ENCODE measurements at regions not wholly inside any gene's neighbourhood (a gene's known extent, or its start where the extent isn't known, plus 50 kb on each side); places are given as distances from the start of the nearest gene placed in this dataset.
"Not testable (repeated sequence)": the region's sequence is repeated elsewhere in the genome, so short reads cannot be mapped to it uniquely, and the experiment has no call there.

DNA sequence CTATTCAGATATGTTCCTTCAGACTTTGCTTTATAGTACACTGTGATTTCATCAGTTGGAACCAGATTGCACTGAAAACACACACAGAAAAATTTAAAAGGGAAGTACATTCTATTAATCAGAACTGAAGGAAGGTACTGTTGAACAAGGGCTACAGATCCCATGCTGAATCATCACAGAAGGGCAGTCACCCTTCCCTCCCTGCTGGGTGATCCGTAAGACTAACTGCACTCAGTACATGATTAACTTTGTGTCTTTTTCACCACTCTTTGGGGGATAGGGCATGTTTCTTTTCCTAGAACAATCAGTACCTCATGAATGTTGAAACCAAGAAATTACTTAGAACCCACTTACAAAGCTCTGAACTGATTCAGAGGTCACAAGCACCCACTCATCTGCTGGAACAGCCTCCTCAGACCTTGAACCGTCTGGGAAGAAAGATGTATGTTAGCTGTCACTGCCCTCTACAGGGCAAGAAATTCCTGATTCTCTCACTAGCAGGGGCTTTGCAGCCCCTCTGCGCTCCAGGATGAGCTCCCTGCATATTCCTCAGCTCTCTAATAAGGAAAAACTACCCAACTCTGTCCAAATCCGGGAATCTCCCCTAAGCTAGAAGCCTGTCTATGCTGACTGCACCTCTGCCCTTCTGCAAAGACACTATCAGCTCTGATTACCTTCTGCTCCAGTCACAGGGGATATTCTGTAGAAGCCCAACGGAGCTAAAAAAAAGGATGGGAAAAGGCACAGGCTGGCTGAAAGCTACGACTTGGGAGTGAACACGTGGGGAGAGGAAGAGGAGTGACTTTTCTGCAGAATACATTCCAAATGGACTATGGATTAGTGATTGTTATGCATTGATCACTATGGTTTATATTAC, 51.0 kb downstream of the IARS1 start:
- DNase-seq (ENCODE audit: insufficient read length, low spot score) (no peak), FAIRE-seq (no peak)

- no peak for DNase-seq (ENCODE audit: insufficient read length, low spot score)
- FAIRE-seq, result no peak
Observed at GRCh38 chr9:92236915-92237314, 56.6 kb downstream of the IARS1 start.

DNA sequence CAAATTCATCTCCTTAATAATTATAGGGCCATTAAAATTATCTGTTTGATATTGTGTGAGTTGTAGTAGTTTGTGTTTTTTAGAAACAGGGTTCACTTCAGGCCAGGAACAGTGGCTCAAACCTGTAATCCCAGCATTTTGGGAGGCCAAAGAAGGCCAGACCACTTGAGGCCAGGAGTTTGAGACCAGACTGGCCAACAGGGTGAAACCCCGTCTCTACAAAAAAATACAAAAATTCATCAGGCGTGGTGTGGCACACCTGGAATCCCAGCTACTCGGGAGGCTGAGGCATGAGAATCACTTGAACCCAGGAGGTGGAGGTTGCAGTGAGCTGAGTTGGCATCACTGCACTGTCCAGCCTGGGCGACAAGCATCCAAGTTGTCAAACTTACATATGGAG, 57.0 kb downstream of the IARS1 start:
- no peak for FAIRE-seq
- no peak for DNase-seq (ENCODE audit: insufficient read length, low spot score)

DNA sequence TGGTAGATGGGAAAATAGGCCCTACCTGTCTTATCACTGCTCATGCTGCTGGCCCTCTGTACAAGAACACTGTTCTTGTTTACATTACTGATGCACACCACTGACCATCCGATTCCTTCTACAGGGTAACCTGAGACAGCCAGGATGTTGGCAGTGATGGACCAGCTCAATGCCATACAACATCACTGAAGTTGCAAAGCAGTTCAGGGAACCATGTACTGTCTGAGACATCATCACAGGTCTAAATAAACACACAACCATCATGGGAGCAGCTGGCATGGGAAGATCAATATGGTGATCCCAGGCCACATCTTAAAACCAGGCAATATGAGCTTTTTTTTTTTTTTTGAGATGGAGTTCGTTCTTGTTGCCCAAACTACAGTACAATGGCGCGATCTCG, 59.0 kb downstream of the IARS1 start:
- DNase-seq (ENCODE audit: insufficient read length, low spot score) (no peak), FAIRE-seq (no peak)

DNA sequence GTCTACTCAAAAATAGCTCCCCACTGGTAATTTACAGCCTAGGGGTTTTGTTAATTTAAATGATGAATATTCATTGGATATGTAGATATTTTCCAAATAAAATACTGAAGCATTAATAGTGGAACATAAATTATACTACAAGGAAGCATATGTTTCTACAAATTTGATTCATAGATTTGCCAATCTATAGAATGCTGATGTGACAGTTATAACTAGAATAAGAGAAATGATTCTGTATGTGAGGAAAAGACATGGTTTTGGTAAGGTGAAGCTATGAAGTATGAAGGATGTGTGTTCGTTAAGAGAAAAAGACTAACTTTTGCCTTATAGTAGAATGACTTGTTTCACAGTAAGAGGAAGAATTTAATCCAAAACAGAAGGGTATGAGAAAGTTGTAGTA, 61.3 kb downstream of the IARS1 start:
- FAIRE-seq, result no peak
- no peak for DNase-seq (ENCODE audit: insufficient read length, low spot score)

- DNase-seq (ENCODE audit: insufficient read length, low spot score) (no peak), FAIRE-seq (no peak)
Observed at GRCh38 chr9:92228628-92229027, 64.9 kb downstream of the IARS1 start.

GRCh38 chr9:92224177-92224576, 69.3 kb downstream of the IARS1 start:
- DNase-seq (ENCODE audit: insufficient read length, low spot score) (no peak), FAIRE-seq (no peak)

- no peak for FAIRE-seq
- no peak for DNase-seq (ENCODE audit: insufficient read length, low spot score)
Observed at GRCh38 chr9:92223758-92224157, 69.7 kb downstream of the IARS1 start.

- DNase-seq (ENCODE audit: insufficient read length, low spot score) (no peak), FAIRE-seq (no peak)
Observed at GRCh38 chr9:92208693-92209524, 84.6 kb downstream of the IARS1 start.

DNA sequence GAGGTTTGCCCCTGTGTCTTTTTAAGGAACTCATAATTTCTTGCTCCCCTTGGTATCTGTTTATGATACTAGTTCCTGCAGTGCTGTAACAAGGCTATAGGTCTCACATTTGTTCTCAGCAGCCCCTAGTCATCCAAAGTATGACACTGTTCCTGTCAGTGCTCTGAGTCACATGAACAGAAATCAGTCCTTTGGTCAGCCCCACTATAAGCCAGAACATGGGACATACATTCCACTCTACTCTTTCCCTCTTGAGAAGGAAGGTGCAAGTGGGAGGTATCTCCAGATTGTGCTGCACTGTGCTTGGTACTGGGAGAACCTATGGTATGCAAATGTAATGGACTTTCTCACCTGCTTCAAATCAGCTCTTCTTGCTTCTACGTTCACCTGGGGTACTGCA, 87.0 kb downstream of the IARS1 start:
- DNase-seq (ENCODE audit: insufficient read length, low spot score) (no peak), FAIRE-seq (no peak)

- DNase-seq (ENCODE audit: insufficient read length, low spot score); FAIRE-seq: not testable (repeated sequence)
Observed at GRCh38 chr9:92203887-92204286, 88.7 kb upstream of the SPTLC1 start.

DNA sequence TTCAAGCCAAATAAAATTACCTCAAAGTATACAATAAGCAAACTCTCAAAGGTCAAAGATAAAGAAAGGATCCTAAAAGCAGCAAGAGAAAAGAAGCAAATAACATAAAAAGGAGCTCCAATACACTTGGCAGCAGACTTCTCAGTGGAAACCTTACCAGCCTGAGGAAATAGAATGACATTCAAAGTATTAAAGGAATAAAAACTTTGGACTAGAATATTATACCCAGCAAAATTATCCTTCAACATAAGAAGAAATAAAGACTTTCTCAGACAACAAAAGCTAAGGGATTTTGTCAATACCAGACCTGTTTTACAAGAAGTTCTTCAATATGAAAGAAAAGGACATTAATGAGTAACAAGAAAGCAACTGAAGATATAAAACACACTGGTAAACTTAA, 83.0 kb upstream of the SPTLC1 start:
- not testable (repeated sequence) for FAIRE-seq; DNase-seq (ENCODE audit: insufficient read length, low spot score)

DNA sequence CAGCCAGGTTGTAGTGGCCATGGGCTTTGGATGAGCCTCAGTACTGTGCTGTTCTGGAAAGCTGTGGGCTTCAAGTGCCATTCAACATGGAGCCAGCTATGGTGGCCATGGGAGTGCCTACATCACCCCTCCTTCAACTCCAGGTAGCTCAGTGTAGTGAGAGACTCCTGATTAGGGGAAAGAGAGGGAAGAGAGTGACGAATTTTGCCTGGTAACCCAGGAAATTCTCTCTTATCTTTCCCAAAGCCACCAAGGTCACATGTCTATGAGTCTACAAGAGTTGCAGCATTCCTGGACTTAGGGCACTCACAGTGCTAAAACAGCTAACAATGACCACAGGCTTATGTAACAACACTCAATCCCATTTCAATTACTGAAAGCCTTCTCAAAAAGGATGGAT, 81.7 kb upstream of the SPTLC1 start:
- DNase-seq (ENCODE audit: insufficient read length, low spot score), result no peak
- FAIRE-seq, result no peak

DNA sequence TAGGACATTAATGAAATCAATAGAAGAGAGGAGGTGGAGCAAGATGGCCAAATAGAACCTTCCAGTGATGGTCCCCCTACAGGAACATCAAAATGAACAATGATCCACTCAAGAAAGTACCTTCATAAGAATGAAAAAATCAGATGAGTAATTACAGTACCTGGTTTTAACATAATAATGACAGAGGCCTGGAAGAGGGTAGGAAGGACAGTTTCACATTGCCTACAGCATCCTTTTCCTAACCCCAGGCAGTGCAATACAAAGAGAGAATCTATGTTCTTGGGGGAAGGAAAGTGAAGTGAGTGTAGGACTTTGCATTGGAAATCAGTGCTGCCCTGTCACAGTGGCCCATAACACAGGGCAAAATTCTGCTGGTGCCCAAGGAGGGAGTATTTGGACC, 81.2 kb upstream of the SPTLC1 start:
- DNase-seq (ENCODE audit: insufficient read length, low spot score) (no peak), FAIRE-seq (no peak)

DNA sequence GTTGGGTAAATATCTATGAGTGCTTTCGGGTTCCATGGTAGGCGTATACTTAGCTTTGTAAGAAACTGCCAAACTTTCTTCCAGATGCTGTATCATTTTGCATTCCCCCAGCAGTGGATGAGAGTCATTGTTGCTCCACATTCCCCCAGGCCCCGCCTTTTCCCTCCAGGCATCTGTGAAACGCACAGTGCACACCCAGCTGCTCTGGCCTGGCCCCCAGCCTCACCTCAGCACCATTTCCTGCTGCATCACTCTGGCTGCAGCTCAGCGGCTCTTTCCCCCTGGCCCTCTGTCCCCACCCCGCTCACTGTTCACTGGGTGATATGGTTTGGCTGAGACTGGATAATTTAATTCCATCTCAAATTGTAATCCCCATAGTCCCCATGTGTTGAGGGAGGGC, 76.6 kb upstream of the SPTLC1 start:
- FAIRE-seq, result no peak
- DNase-seq (ENCODE audit: insufficient read length, low spot score), result no peak

GRCh38 chr9:92190536-92190790, 75.2 kb upstream of the SPTLC1 start:
- DNase-seq (ENCODE audit: insufficient read length, low spot score) (no peak), FAIRE-seq (no peak)

- no peak for DNase-seq (ENCODE audit: insufficient read length, low spot score)
- FAIRE-seq, result no peak
Observed at GRCh38 chr9:92189782-92190535, 74.7 kb upstream of the SPTLC1 start.

GRCh38 chr9:92188969-92189781, 74.0 kb upstream of the SPTLC1 start:
- DNase-seq (ENCODE audit: insufficient read length, low spot score), result no peak
- no peak for FAIRE-seq

DNA sequence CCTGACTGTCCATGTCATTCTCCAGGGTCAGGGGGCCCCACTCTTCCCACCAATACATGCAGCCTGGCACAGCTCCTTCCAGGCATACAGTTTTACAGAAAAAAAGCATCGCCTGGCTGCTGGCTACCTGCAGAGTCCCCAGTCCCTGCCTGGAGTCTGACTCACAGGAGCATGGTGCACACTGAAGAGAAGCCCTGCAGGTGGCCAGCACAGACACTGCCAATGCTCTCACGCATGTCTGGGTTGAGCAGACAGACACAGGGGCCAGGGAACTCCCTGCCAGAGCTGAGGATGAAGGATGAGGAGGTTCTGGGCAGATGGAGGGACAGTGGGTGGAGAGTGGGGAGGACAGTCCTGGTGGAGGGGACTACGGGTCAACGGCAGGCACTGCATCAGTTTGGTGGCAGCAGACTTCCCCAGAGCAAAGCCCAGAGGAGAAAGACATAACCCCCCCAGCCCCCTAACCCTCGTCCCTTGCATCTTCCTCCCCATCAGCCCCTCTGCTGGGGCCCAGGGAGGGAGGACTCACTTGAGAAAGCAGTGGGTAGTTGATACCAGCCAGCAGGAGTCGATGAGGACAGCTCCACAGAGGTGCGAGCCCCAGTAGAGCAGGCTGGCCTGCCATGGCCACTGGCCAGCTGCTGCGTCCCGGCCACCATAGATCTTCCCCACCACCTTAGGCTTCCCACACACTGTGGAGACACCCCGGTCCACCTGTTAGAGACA, 72.9 kb upstream of the SPTLC1 start:
- DNase-seq (ENCODE audit: insufficient read length, low spot score), result no peak
- FAIRE-seq, result no peak

GRCh38 chr9:92187390-92187789, 72.2 kb upstream of the SPTLC1 start:
- DNase-seq (ENCODE audit: insufficient read length, low spot score) (no peak), FAIRE-seq (no peak)
